GM10266 (cell line): ENCODE measurements at regions not wholly inside any gene's neighbourhood (a gene's known extent, or its start where the extent isn't known, plus 50 kb on each side); places are given as distances from the start of the nearest gene placed in this dataset.

Experiments
- DNase-seq: peaks from one replicate; pipeline ENCODE4 v3.0.0; 2012; ENCODE audit errors: extremely low spot score
- TF ChIP-seq, protein P1 (sequence below): IDR thresholded peaks from 2 replicates; pipeline ENCODE4 v1.5.1; 2012; ENCODE audit warnings: mild to moderate bottlenecking, low read depth; ENCODE audit not compliant: control insufficient read depth, insufficient read depth; ENCODE audit errors: missing control alignments

DNA sequence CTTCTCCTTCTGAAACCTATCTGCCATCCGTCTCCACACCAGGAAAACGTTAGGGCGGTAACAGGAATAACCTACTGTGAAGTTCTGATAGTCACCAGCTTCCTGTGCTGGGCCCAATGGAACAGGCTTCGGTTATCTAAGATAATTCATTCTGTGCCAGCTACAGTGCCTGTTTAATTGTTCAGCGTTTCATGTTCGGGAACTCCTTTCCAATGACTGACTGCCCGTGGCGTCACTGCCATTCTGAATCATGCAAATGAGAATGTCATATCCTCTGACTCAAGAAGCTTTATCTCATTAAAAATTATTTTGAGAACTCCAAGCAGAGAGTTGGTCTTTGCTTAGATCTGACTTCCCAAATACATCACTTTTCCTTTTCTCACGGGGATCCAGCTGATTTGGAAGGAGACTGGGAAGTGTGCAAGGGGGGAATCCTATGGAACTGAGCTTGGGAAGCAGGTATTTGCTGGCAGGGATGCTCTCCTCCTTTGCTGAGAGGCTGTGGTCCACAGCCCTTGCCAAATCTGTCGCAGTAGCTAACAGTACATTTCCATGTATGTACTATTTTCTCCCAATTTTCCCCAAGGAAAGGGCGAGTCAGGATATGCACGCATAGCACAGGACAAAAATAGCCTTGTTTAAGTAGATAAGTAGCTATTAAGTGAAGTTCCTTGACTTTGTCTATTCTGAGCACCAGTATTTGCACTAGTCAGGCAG is 358.7 kb downstream of the LTN1 start:
- TF ChIP-seq, protein P1, sequence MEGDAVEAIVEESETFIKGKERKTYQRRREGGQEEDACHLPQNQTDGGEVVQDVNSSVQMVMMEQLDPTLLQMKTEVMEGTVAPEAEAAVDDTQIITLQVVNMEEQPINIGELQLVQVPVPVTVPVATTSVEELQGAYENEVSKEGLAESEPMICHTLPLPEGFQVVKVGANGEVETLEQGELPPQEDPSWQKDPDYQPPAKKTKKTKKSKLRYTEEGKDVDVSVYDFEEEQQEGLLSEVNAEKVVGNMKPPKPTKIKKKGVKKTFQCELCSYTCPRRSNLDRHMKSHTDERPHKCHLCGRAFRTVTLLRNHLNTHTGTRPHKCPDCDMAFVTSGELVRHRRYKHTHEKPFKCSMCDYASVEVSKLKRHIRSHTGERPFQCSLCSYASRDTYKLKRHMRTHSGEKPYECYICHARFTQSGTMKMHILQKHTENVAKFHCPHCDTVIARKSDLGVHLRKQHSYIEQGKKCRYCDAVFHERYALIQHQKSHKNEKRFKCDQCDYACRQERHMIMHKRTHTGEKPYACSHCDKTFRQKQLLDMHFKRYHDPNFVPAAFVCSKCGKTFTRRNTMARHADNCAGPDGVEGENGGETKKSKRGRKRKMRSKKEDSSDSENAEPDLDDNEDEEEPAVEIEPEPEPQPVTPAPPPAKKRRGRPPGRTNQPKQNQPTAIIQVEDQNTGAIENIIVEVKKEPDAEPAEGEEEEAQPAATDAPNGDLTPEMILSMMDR = no peak
- no peak for DNase-seq

DNA sequence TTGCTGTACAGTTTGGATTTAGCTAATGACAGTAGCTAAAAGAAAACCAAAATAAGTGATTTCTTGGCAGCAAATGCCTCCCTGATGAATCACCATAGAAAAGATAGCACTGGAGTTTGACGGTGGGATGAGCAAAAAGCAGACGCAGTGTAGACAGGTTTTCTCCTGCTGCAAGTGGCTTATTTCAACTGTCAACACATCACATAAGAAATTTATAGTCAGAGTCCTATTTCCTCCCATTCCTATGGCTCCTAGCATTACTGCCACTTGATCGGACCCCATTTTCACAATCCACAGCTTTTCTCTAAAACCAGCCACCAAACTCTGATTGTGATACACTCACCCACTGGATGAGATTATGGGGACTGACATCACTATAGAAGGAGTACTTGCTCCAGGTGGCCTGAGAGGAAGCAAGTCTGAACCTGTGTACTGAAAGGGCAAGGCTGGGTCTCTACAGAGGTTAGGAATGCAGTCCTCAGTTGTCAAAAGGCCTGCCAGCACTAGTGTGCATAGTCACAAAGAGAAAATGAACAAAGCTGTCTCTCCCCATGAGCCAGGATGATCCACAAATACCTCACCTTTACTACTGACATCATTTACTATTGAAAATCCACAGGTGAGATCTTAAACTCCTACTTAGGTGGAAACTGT is 359.8 kb downstream of the LTN1 start:
- no peak for DNase-seq
- TF ChIP-seq, protein P1 = no peak

- DNase-seq = no peak
- TF ChIP-seq, protein P1 = no peak
These were observed 365.0 kb downstream of the LTN1 start for GRCh38 chr21:28627691-28628090.

DNA sequence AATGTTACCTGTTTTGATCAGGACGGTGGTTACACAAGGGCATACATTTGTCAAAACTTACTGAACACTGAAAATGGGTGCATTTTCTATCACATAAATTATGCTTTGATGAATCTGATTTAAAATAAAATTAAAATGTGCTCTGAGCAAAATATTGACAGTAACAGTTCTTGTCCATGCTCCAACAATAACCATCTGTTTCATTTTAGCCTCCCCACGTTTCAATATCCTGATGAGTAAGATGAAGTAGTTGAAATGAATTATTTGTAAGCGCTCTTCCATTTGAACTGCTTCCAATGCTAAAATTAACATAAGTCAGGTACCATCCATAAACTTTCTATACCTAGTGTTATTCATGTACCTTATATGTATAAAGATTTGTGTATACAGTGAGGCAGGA is 365.4 kb downstream of the LTN1 start:
- TF ChIP-seq, protein P1 = no peak
- no peak for DNase-seq

- TF ChIP-seq, protein P1 = no peak
- DNase-seq = no peak
These were observed 368.1 kb downstream of the LTN1 start for GRCh38 chr21:28624626-28625025.

GRCh38 chr21:28617300-28617699 is 375.4 kb downstream of the LTN1 start:
- DNase-seq = no peak
- TF ChIP-seq, protein P1 = no peak

DNA sequence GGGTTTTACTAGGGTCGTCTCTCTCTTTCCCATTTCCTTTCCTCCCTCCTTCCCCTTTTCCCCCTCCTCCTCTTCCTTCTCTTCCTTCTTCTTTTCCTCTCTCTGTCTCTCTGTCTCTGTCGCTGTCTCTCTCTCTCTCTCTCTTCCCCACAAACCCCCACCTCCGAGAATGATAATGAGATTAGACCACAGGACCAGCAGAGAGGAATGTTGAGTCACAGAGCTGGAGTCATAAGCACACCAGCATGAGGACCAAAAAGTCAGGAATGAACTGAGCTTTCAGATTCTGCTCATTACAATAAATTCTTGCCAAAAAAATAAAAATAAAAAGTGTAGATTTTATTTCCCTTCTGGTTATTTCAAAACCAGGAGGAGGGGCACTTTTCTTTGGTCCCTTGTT is 377.4 kb downstream of the LTN1 start:
- DNase-seq = no peak
- TF ChIP-seq, protein P1 = no peak
